H1 (cell line): ENCODE measurements at regions not wholly inside any gene's neighbourhood (a gene's known extent, or its start where the extent isn't known, plus 50 kb on each side); places are given as distances from the start of the nearest gene placed in this dataset.
A peak's percentile ranks its signal among the peaks of the same experiment; 100 is the strongest.

Source experiments
- CTCF ChIA-PET: fragments of 300-600 bp; sonication (Branson Sonifier 250); formaldehyde crosslinking; loops from one replicate; lab custom pipeline; 2021; ENCODE audit not compliant: partially characterized antibody; lab: Charles Lee
- POLR2A ChIA-PET: fragments of 300-600 bp; sonication (Branson Sonifier 250); formaldehyde crosslinking; loops from one replicate; lab custom pipeline; 2021; ENCODE audit warnings: inconsistent platforms; ENCODE audit not compliant: partially characterized antibody; lab: Charles Lee
- DNase-seq, 2 experiments: peaks; one replicate each; pipeline versions ENCODE4 v3.0.0 to v3.0.0-alpha.2; 2010 to 2022; ENCODE audit warnings: low spot score in 2 of 2, low read depth in 1 of 2, mixed read lengths in 1 of 2
- FAIRE-seq: peaks from 2 replicates; lab custom pipeline; 2011; peaks lifted over from hg19 to GRCh38; lab: Jason Lieb, UNC
- H2AFZ ChIP-seq: 2 replicates; pipeline ENCODE4 v1.8.1; 2012; ENCODE audit warnings: low read length, inconsistent platforms
- H2AK5ac ChIP-seq: 2 replicates; pipeline ENCODE4 v1.6.1; 2013; ENCODE audit warnings: low read depth, low read length
- H2BK120ac ChIP-seq: replicated peaks from 2 replicates; pipeline ENCODE3; 2013; ENCODE audit warnings: low read depth, low read length, inconsistent platforms
- H2BK12ac ChIP-seq: 2 replicates; pipeline ENCODE4 v1.6.1; 2013; ENCODE audit warnings: low read depth, low read length
- H2BK15ac ChIP-seq: 2 replicates; pipeline ENCODE4 v1.6.1; 2013; ENCODE audit warnings: low read length
- H2BK20ac ChIP-seq: 2 replicates; pipeline ENCODE4 v1.6.1; 2013; ENCODE audit warnings: low read length
- H2BK5ac ChIP-seq: 2 replicates; pipeline ENCODE4 v1.6.1; 2013; ENCODE audit warnings: low read depth, low read length
- H3K14ac ChIP-seq: 2 replicates; pipeline ENCODE4 v1.6.1; 2013; ENCODE audit warnings: inconsistent platforms; ENCODE audit not compliant: insufficient read length
- H3K18ac ChIP-seq: 2 replicates; pipeline ENCODE4 v1.6.1; 2013; ENCODE audit warnings: low read length; ENCODE audit errors: extremely low read depth
- H3K23ac ChIP-seq: 2 replicates; pipeline ENCODE4 v1.6.1; 2013; ENCODE audit warnings: inconsistent platforms; ENCODE audit not compliant: insufficient read length
- H3K23me2 ChIP-seq: 2 replicates; pipeline ENCODE4 v1.6.1; 2013; ENCODE audit warnings: low read depth, low read length
- H3K27ac ChIP-seq: 2 replicates; pipeline ENCODE4 v1.6.1; 2011; ENCODE audit warnings: low read depth, low read length, inconsistent platforms
- H3K27me3 ChIP-seq, 4 experiments: replicated peaks in 1 of 4; 1 replicate in 1 of 4; 2 replicates in 3 of 4; pipeline versions ENCODE4 v1.6.1 to v1.8.1; 2011 to 2013; ENCODE audit warnings: low read length in 3 of 4, mild to moderate bottlenecking in 3 of 4, inconsistent platforms in 2 of 4, mixed read lengths in 2 of 4, moderate library complexity in 1 of 4; ENCODE audit not compliant: control insufficient read depth in 3 of 4, insufficient read depth in 3 of 4; ENCODE audit errors: extremely low read depth in 1 of 4
- H3K36me3 ChIP-seq, 4 experiments: 2 replicates each; pipeline versions ENCODE4 v1.6.1 to v1.8.1; 2011 to 2013; ENCODE audit warnings: mild to moderate bottlenecking in 4 of 4, low read length in 3 of 4, moderate library complexity in 2 of 4, control low read depth in 1 of 4, inconsistent platforms in 1 of 4; ENCODE audit not compliant: insufficient read depth in 4 of 4, control insufficient read depth in 2 of 4
- H3K4ac ChIP-seq: replicated peaks from 2 replicates; pipeline ENCODE3; 2013; ENCODE audit warnings: low read length, low read depth, mixed read lengths, inconsistent platforms; ENCODE audit not compliant: insufficient read length
- H3K4me1 ChIP-seq, 4 experiments: replicated peaks in 1 of 4; 1 replicate in 1 of 4; 2 replicates in 3 of 4; pipeline versions ENCODE4 v1.6.1 to v1.8.1; 2011 to 2013; ENCODE audit warnings: low read length in 3 of 4, inconsistent platforms in 2 of 4, mixed read lengths in 1 of 4; ENCODE audit not compliant: insufficient read depth in 4 of 4, control insufficient read depth in 3 of 4
- H3K4me2 ChIP-seq, 2 experiments: 2 replicates each; pipeline versions ENCODE4 v1.6.1 to v1.8.1; 2011 to 2013; ENCODE audit warnings: low read depth in 2 of 2, low read length in 2 of 2, control low read depth in 1 of 2, inconsistent platforms in 1 of 2, mild to moderate bottlenecking in 1 of 2; ENCODE audit not compliant: insufficient read depth in 1 of 2
- H3K4me3 ChIP-seq, 4 experiments: fragments of 200-600, 300-600 bp in 1 of 4; sonication (generic), shearing (Covaris generic), sonication (Bioruptor Twin) in 1 of 4; 2 replicates each; pipeline versions ENCODE4 v1.5.1 to v1.8.1; 2011 to 2016; ENCODE audit warnings: low read length in 4 of 4, low read depth in 3 of 4, control low read depth in 2 of 4, inconsistent platforms in 2 of 4, mild to moderate bottlenecking in 2 of 4, mixed read lengths in 1 of 4, moderate library complexity in 1 of 4; ENCODE audit not compliant: insufficient read depth in 2 of 4; ENCODE audit errors: extremely low read depth in 1 of 4
- H3K56ac ChIP-seq: replicated peaks from 2 replicates; pipeline ENCODE3; 2013; ENCODE audit warnings: low read depth, mild to moderate bottlenecking, mixed read lengths, low read length, inconsistent platforms; ENCODE audit not compliant: insufficient read length
- H3K79me1 ChIP-seq: 2 replicates; pipeline ENCODE4 v1.6.1; 2013; ENCODE audit warnings: low read depth, low read length, control low read depth
- H3K79me2 ChIP-seq, 2 experiments: 2 replicates each; pipeline versions ENCODE4 v1.6.1 to v1.8.1; 2012 to 2013; ENCODE audit warnings: low read length in 2 of 2, mild to moderate bottlenecking in 2 of 2, inconsistent platforms in 1 of 2; ENCODE audit not compliant: insufficient read depth in 2 of 2, control insufficient read depth in 1 of 2
- H3K9ac ChIP-seq, 4 experiments: replicated peaks in 1 of 4; 1 replicate in 1 of 4; 2 replicates in 3 of 4; pipeline versions ENCODE4 v1.6.1 to v1.8.1; 2011 to 2013; ENCODE audit warnings: low read depth in 3 of 4, low read length in 3 of 4, control low read depth in 2 of 4, mild to moderate bottlenecking in 2 of 4, moderate library complexity in 2 of 4, inconsistent platforms in 1 of 4; ENCODE audit errors: extremely low read depth in 1 of 4
- H3K9me3 ChIP-seq, 2 experiments: 2 replicates each; pipeline versions ENCODE4 v1.6.1 to v1.8.1; 2012 to 2013; ENCODE audit warnings: mild to moderate bottlenecking in 2 of 2, moderate library complexity in 2 of 2, control low read depth in 1 of 2, inconsistent platforms in 1 of 2, low read depth in 1 of 2, low read length in 1 of 2, mixed read lengths in 1 of 2; ENCODE audit not compliant: insufficient read depth in 2 of 2
- H4K20me1 ChIP-seq, 2 experiments: replicated peaks in 1 of 2; 2 replicates each; pipeline versions ENCODE3 to v1.8.1; 2011 to 2013; ENCODE audit warnings: inconsistent platforms in 2 of 2, low read length in 2 of 2, mild to moderate bottlenecking in 1 of 2; ENCODE audit not compliant: insufficient read depth in 2 of 2, control insufficient read depth in 1 of 2
- H4K5ac ChIP-seq: 2 replicates; pipeline ENCODE4 v1.6.1; 2013; ENCODE audit warnings: low read length, low read depth, mixed read lengths, inconsistent platforms; ENCODE audit not compliant: insufficient read length
- H4K8ac ChIP-seq: 2 replicates; pipeline ENCODE4 v1.8.0; 2013; ENCODE audit warnings: mild to moderate bottlenecking, moderate library complexity, low read length, inconsistent platforms; ENCODE audit not compliant: insufficient read depth; ENCODE audit errors: extremely low read depth
- H4K91ac ChIP-seq: replicated peaks from 2 replicates; pipeline ENCODE3; 2013; ENCODE audit warnings: low read length, mixed read lengths, inconsistent platforms; ENCODE audit not compliant: insufficient read length
- EZH2 ChIP-seq: fragments of 200-600 bp; sonication (generic); IDR thresholded peaks from 2 replicates; pipeline ENCODE4 v1.7.1; 2012; ENCODE audit warnings: low read depth, mild to moderate bottlenecking, moderate library complexity, low read length, inconsistent platforms; ENCODE audit not compliant: severe bottlenecking
- GTF2F1 ChIP-seq: IDR thresholded peaks from 2 replicates; pipeline ENCODE4 v1.6.1; 2012; ENCODE audit warnings: low read depth, low read length, improper control_type of control experiment, borderline replicate concordance
- HDAC2 ChIP-seq, 2 experiments: fragments of 300-600 bp in 1 of 2; sonication (generic) in 1 of 2; IDR thresholded peaks; 2 replicates each; pipeline ENCODE4 v1.6.1; 2011 to 2012; ENCODE audit warnings: low read depth in 2 of 2, low read length in 2 of 2, mild to moderate bottlenecking in 2 of 2, moderate library complexity in 2 of 2, borderline replicate concordance in 1 of 2, inconsistent platforms in 1 of 2
- KDM1A ChIP-seq: fragments of 200-600, 300-600 bp; sonication (generic); IDR thresholded peaks from 2 replicates; pipeline ENCODE4 v1.7.1; 2016; ENCODE audit warnings: mild to moderate bottlenecking, low read length, borderline replicate concordance
- NANOG ChIP-seq: IDR thresholded peaks from 2 replicates; pipeline ENCODE4 v1.6.1; 2011; ENCODE audit warnings: low read length, low read depth, mild to moderate bottlenecking, inconsistent platforms; ENCODE audit not compliant: insufficient read depth, poor library complexity, severe bottlenecking
- SP1 ChIP-seq: IDR thresholded peaks from 2 replicates; pipeline ENCODE4 v1.6.1; 2011; ENCODE audit warnings: low read depth, low read length
- SP4 ChIP-seq: IDR thresholded peaks from 2 replicates; pipeline ENCODE4 v1.6.1; 2012; ENCODE audit warnings: low read length, inconsistent platforms
- USF2 ChIP-seq: IDR thresholded peaks from 2 replicates; pipeline ENCODE4 v1.6.1; 2011; ENCODE audit warnings: low read length, improper control_type of control experiment
- WGBS, 2 experiments: shearing (Covaris generic) in 1 of 2; methylation state at CpG; one replicate each; pipeline versions ENCODE4 v1.1.6 to v1.1.7; 2013 to 2015; ENCODE audit warnings: low lambda C conversion rate in 2 of 2, mixed read lengths in 2 of 2, inconsistent platforms in 1 of 2, low coverage in 1 of 2, missing lambda C conversion rate in 1 of 2; ENCODE audit not compliant: insufficient replicate concordance in 2 of 2, insufficient coverage in 1 of 2, insufficient read length in 1 of 2; ENCODE audit errors: extremely low coverage in 1 of 2, missing lambda C conversion rate in 1 of 2; 5-methylcytosine and 5-hydroxymethylcytosine counted together
- TF ChIP-seq, protein P1 (sequence below), 3 experiments: IDR thresholded peaks; 1 replicate in 2 of 3; 2 replicates in 1 of 3; pipeline versions ENCODE4 v1.5.1 to v1.6.1; 2011; ENCODE audit warnings: low read length in 3 of 3, mild to moderate bottlenecking in 3 of 3, inconsistent platforms in 2 of 3, low read depth in 1 of 3, moderate library complexity in 1 of 3; ENCODE audit not compliant: insufficient read depth in 1 of 3; ENCODE audit errors: control extremely low read depth in 1 of 3

DNA sequence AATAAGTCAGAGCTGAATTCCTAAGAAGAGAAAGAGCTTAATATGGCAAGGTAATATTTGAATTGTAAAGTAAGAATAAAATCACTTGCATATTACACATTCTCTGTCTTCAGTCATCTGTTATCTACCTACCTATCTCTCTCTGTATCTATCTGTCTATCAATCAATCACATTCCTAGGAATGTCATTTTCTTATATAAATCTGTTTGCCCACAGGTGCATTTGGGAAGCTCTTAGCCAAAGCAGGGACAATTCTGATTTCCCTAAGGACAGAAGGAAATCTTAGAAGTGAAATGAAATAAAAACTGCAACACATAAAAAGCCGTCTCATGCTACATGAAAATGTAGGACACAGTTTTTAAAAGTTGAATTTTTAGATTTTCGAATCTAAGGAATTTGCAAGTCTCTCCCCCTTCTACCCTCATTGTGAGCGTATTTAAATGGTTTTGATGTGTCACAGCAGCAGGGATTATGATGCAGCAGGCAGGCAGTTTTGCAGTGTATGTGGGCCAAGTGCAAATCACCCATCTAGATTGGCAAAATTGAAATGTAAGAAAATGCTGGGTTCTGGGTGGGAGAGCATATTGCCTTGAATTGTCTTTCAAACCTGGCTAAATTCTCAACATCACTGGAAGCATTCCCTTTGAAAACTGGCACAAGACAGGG lies 155.7 kb downstream of the ACER2 start:
- Histone ChIP-seq H3K14ac (no peak overlapping the region), H3K79me2 (no peaks in the 10 kb centered on the region), H3K4ac (peak overlapping the region; percentile 96), H2BK12ac (no peak overlapping the region), H3K9ac (no peak overlapping the region), H3K23me2 (no peaks in the 10 kb centered on the region), H3K27ac (no peak overlapping the region), H2BK120ac (no peak overlapping the region), H3K27me3 (no peaks in the 10 kb centered on the region), H3K56ac (no peak overlapping the region), H3K4me3 (no peak overlapping the region), H3K9me3 (no peaks in the 10 kb centered on the region), H3K36me3 (no peaks in the 10 kb centered on the region), H3K23ac (no peak overlapping the region), H3K4me1 (no peaks in the 10 kb centered on the region; a peak in 1 of 7 replicates), H2BK20ac (no peak overlapping the region), H4K91ac (no peak overlapping the region), H2BK5ac (no peak overlapping the region), H3K79me1 (no peaks in the 10 kb centered on the region), H2AK5ac (no peak overlapping the region), H4K20me1 (no peaks in the 10 kb centered on the region), H2AFZ (no peak overlapping the region), H2BK15ac (no peak overlapping the region), H4K5ac (no peak overlapping the region), H3K4me2 (no peak overlapping the region), H4K8ac (no peak overlapping the region), H3K18ac (no peak overlapping the region)
- ChIA-PET POLR2A (no interaction called here), CTCF (interaction anchor here (0.7 to 2.0 kb wide), 5 partner anchors 12 to 1551 kb away, joined by 3 to 7 read pairs (median 3); no protein-coding TSS in a partner anchor)
- FAIRE-seq = no peak
- DNase-seq = no peak
- 80% methylated on average over 3 of the region's 3 CpGs; no CpG with 5 or more reads in 1 of the 2 experiments for WGBS, 2 experiments
- TF ChIP-seq HDAC2 (IDR thresholded peaks at IDR 0.05; ENCODE audit: borderline replicate concordance in 1 of 2, low read depth in 2 of 2, low read length in 2 of 2) = no peak
- TF ChIP-seq SP4 = no peak
- TF ChIP-seq EZH2 = no peak
- TF ChIP-seq USF2 = no peak
- TF ChIP-seq GTF2F1 = no peak
- no peak for TF ChIP-seq KDM1A
- TF ChIP-seq, protein P1, sequence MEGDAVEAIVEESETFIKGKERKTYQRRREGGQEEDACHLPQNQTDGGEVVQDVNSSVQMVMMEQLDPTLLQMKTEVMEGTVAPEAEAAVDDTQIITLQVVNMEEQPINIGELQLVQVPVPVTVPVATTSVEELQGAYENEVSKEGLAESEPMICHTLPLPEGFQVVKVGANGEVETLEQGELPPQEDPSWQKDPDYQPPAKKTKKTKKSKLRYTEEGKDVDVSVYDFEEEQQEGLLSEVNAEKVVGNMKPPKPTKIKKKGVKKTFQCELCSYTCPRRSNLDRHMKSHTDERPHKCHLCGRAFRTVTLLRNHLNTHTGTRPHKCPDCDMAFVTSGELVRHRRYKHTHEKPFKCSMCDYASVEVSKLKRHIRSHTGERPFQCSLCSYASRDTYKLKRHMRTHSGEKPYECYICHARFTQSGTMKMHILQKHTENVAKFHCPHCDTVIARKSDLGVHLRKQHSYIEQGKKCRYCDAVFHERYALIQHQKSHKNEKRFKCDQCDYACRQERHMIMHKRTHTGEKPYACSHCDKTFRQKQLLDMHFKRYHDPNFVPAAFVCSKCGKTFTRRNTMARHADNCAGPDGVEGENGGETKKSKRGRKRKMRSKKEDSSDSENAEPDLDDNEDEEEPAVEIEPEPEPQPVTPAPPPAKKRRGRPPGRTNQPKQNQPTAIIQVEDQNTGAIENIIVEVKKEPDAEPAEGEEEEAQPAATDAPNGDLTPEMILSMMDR (IDR thresholded peaks at IDR 0.05; ENCODE audit: control extremely low read depth in 1 of 3, insufficient read depth in 1 of 3, low read depth in 1 of 3, low read length in 3 of 3) = no peak
- no peak for TF ChIP-seq NANOG
- TF ChIP-seq SP1 = no peak
